ENCODE measurements at regions not wholly inside any gene's neighbourhood (a gene's known extent, or its start where the extent isn't known, plus 50 kb on each side); places are given as distances from the start of the nearest gene placed in this dataset.

DNA sequence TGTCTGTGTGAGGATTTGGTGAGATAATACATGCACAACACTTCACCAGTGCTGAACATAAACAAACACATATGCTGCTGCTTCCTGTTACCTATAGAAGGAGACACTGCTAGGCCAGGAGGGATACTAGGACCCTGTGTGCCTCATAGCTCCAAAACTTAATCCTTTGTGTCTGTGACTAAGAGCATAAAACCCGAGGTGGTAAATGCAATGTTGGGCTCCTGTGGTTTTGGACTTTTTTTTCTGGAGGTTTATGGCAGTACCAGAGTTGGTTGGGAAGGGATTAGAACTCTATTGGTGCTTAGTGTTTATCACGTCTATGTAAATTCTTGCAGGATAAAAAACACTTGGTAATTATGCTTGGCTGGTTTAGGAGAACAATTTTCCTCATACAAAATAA, 122.9 kb downstream of the NUF2 start:
- H3K9ac ChIP-seq (ENCODE audit: low read depth in 2 of 2, low read length in 2 of 2) = no peak overlapping the region
- no peak overlapping the region for H3K4me3 ChIP-seq
- no peaks in the 10 kb centered on the region for H3K9me3 ChIP-seq
- no peaks in the 10 kb centered on the region for H3K36me3 ChIP-seq
- no peaks in the 10 kb centered on the region for H3K27me3 ChIP-seq
- TF ChIP-seq, protein P1, sequence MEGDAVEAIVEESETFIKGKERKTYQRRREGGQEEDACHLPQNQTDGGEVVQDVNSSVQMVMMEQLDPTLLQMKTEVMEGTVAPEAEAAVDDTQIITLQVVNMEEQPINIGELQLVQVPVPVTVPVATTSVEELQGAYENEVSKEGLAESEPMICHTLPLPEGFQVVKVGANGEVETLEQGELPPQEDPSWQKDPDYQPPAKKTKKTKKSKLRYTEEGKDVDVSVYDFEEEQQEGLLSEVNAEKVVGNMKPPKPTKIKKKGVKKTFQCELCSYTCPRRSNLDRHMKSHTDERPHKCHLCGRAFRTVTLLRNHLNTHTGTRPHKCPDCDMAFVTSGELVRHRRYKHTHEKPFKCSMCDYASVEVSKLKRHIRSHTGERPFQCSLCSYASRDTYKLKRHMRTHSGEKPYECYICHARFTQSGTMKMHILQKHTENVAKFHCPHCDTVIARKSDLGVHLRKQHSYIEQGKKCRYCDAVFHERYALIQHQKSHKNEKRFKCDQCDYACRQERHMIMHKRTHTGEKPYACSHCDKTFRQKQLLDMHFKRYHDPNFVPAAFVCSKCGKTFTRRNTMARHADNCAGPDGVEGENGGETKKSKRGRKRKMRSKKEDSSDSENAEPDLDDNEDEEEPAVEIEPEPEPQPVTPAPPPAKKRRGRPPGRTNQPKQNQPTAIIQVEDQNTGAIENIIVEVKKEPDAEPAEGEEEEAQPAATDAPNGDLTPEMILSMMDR (IDR thresholded peaks at IDR 0.05) = no peak
- no peak for DNase-seq
- intact Hi-C loops (cut with DNase I) = no loop called here
- H3K27ac ChIP-seq = no peak overlapping the region
- no peaks in the 10 kb centered on the region for H3K4me1 ChIP-seq

DNA sequence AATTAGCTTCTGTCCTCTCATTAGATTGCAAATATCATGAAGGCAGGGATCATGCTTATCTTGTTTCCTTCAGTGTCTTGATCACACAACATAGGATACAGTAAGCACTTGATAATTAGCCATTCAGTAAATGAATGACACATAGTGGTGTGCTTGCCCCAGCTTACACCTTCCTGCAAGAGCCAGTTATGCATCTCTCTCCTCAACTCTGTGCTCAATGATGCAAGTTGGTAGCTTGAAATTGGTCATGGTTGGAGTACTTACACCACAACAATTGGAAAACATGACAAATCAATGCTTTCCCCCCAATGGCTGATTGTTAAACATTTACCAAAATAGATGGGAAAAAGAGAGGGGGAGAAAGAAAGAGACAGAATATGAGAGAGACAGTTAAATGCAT, 129.2 kb downstream of the NUF2 start:
- intact Hi-C loops (cut with DNase I) = no loop called here
- H3K27me3 ChIP-seq = no peaks in the 10 kb centered on the region
- no peak overlapping the region for H3K27ac ChIP-seq
- no peak overlapping the region for H3K4me3 ChIP-seq
- DNase-seq = no peak
- H3K9ac ChIP-seq (ENCODE audit: low read depth in 2 of 2, low read length in 2 of 2) = no peak overlapping the region
- TF ChIP-seq, protein P1 (IDR thresholded peaks at IDR 0.05) = no peak
- H3K4me1 ChIP-seq = no peaks in the 10 kb centered on the region
- no peaks in the 10 kb centered on the region for H3K9me3 ChIP-seq
- no peaks in the 10 kb centered on the region for H3K36me3 ChIP-seq

DNA sequence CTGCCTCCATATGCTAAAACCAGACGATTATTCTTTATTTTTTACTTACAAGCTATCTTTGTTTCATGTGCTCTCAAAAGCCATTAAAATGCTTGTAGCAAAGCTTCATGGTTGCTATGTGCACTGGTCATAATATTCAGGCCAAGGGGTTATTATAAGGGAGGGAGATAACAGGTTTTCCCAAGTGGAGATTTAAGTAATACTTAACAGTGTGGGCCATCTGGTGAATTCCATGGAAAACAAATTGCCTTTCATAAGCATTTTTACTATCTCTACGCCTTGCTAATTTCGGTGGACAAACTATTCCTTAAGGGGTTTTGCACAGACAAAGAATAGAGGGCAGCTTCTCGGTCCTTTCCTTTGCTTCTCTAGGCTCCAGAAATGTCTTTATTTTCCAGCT, 137.8 kb downstream of the NUF2 start:
- Histone ChIP-seq H3K4me1 (no peaks in the 10 kb centered on the region), H3K36me3 (no peaks in the 10 kb centered on the region), H3K9ac (ENCODE audit: low read depth in 2 of 2, low read length in 2 of 2) (no peak overlapping the region), H3K27me3 (no peaks in the 10 kb centered on the region), H3K27ac (no peak overlapping the region), H3K9me3 (no peaks in the 10 kb centered on the region), H3K4me3 (no peak overlapping the region)
- intact Hi-C loops (cut with DNase I) = no loop called here
- DNase-seq = no peak
- TF ChIP-seq, protein P1 (IDR thresholded peaks at IDR 0.05) = no peak

DNA sequence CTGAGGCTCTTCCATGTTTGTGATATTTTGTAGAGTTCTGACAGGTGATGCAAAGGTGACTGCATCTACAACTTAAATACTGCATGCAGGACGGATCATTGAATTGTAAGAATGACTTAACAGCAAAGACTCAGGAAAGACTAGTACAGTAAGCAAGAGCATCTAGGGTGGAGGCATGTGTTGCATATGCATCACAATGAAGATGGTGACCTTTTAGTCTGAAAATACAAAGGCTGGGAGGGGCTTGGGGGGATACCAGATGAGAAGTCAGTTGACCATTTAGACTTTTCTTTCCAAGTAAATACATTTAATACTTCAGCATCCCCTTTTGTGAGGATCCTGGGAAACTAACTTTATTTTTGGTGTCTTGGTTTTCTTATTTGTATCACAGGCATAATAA, 145.5 kb downstream of the NUF2 start:
- H3K4me3 ChIP-seq = no peak overlapping the region
- H3K36me3 ChIP-seq = no peaks in the 10 kb centered on the region
- intact Hi-C loops (cut with DNase I) = no loop called here
- DNase-seq = no peak
- no peaks in the 10 kb centered on the region for H3K27me3 ChIP-seq
- no peak overlapping the region for H3K27ac ChIP-seq
- TF ChIP-seq, protein P1 (IDR thresholded peaks at IDR 0.05) = no peak
- H3K4me1 ChIP-seq = no peaks in the 10 kb centered on the region
- no peak overlapping the region for H3K9ac ChIP-seq (ENCODE audit: low read depth in 2 of 2, low read length in 2 of 2)
- no peaks in the 10 kb centered on the region for H3K9me3 ChIP-seq

DNA sequence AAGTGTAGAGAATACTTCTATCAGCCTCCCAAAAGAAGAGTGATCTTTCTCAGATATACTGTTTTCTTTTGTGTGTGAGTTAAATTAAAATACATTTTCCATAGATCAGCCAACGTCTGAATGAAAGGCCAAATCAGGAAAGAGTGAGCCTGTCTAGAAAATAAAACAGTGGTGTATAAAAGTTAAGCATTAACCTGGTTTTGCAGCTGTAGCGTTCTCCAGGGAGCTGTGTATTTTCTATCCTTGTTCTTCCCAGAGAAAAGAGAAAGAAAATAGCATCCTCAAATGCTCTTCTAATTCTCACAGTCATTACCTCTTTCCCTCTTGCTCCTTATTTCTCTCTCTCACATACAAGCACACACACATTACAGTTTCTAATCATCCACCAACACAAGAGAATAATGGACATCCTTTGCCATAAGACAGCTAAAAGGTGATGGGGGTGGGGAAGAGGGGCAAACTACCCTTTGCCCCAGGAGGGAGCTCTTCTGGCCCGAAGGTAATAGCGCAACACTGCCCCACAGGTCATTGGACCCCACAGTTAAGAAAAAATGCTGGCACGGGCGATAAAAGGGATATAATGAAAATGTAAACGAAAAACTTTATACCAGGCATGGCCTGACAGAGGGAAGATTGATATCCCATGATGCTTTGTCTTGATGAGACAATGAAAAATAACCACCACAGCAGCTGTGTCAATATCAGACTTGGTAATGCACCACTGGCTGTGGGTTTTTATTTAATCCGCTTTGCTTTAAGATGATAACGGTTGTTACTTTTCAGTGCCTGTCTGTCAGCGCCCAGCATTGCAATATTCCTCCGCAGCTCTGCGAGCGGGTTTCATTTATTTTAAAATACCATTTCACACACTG, 150.3 kb downstream of the NUF2 start:
- Histone ChIP-seq H3K9ac (ENCODE audit: low read depth in 2 of 2, low read length in 2 of 2) (no peak overlapping the region), H3K27me3 (no peaks in the 10 kb centered on the region), H3K4me1 (no peaks in the 10 kb centered on the region), H3K36me3 (no peaks in the 10 kb centered on the region), H3K9me3 (no peaks in the 10 kb centered on the region), H3K4me3 (no peak overlapping the region), H3K27ac (peak overlapping the region; percentile 28)
- intact Hi-C loops (cut with DNase I) = no loop called here
- TF ChIP-seq, protein P1 (IDR thresholded peaks at IDR 0.05) = no peak
- peak; percentile 31 for DNase-seq
